ENCODE measurements at regions not wholly inside any gene's neighbourhood (a gene's known extent, or its start where the extent isn't known, plus 50 kb on each side); places are given as distances from the start of the nearest gene placed in this dataset.

DNA sequence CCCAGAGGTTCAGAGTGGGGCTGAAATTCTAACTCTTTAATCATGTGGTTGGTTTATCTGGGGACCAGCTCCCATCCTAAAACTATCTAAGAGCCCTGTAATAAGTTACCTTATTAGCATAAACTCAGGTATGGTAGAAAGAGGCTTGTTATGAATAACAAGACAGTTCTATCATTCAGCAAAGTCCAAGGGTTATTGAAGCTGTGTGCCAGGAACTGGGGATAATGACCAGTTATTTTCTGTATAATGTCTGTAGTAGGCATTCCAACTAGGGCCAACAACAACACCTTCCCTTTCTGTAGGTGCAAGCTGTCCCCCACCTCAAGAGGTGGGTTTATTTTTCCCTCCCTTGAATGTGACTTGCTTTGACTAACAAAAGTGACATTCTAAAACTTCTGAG is 170.1 kb downstream of the CD83 start:
- Histone ChIP-seq H3K27ac (ENCODE audit: low read depth, low read length) (no peak overlapping the region), H3K4me2 (ENCODE audit: low read length) (no peak overlapping the region), H3K4me3 (ENCODE audit: insufficient read depth, low read depth, low read length) (no peak overlapping the region), H3K9ac (ENCODE audit: low read length) (no peak overlapping the region), H3K9me3 (ENCODE audit: insufficient read depth, low read depth, low read length) (no peaks in the 10 kb centered on the region), H3K4me1 (ENCODE audit: insufficient read depth, low read length) (peaks cover 15% of the 10 kb centered on the region), H2AFZ (ENCODE audit: low read depth, low read length) (no peak overlapping the region), H3K27me3 (ENCODE audit: insufficient read depth, low read length) (no peaks in the 10 kb centered on the region), H4K20me1 (ENCODE audit: insufficient read depth, low read length) (no peaks in the 10 kb centered on the region), H3K79me2 (ENCODE audit: insufficient read depth, low read length) (no peaks in the 10 kb centered on the region), H3K36me3 (ENCODE audit: insufficient read depth, low read length) (no peaks in the 10 kb centered on the region)
- no peaks in the 10 kb centered on the region for H3K36me3 Mint-ChIP-seq (ENCODE audit: low read depth, unreplicated experiment)
- peaks cover 14% of the 10 kb centered on the region for H3K4me1 Mint-ChIP-seq (ENCODE audit: low read depth, unreplicated experiment)
- DNase-seq (ENCODE audit: low read depth), result no peak
- TF ChIP-seq, protein P1, sequence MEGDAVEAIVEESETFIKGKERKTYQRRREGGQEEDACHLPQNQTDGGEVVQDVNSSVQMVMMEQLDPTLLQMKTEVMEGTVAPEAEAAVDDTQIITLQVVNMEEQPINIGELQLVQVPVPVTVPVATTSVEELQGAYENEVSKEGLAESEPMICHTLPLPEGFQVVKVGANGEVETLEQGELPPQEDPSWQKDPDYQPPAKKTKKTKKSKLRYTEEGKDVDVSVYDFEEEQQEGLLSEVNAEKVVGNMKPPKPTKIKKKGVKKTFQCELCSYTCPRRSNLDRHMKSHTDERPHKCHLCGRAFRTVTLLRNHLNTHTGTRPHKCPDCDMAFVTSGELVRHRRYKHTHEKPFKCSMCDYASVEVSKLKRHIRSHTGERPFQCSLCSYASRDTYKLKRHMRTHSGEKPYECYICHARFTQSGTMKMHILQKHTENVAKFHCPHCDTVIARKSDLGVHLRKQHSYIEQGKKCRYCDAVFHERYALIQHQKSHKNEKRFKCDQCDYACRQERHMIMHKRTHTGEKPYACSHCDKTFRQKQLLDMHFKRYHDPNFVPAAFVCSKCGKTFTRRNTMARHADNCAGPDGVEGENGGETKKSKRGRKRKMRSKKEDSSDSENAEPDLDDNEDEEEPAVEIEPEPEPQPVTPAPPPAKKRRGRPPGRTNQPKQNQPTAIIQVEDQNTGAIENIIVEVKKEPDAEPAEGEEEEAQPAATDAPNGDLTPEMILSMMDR (IDR thresholded peaks at IDR 0.05; ENCODE audit: insufficient read depth, low read depth, low read length), result no peak
- no peak for TF ChIP-seq EZH2 (IDR thresholded peaks at IDR 0.05; ENCODE audit: insufficient read depth, low read length)
- no peaks in the 10 kb centered on the region for H3K9me3 Mint-ChIP-seq (ENCODE audit: unreplicated experiment)
- peaks cover 8% of the 10 kb centered on the region for H3K27me3 Mint-ChIP-seq (ENCODE audit: low read depth, unreplicated experiment)
- no peak overlapping the region for H3K27ac Mint-ChIP-seq (ENCODE audit: unreplicated experiment)
- no peak for FAIRE-seq
- H3K4me3 Mint-ChIP-seq (ENCODE audit: unreplicated experiment), result no peak overlapping the region

DNA sequence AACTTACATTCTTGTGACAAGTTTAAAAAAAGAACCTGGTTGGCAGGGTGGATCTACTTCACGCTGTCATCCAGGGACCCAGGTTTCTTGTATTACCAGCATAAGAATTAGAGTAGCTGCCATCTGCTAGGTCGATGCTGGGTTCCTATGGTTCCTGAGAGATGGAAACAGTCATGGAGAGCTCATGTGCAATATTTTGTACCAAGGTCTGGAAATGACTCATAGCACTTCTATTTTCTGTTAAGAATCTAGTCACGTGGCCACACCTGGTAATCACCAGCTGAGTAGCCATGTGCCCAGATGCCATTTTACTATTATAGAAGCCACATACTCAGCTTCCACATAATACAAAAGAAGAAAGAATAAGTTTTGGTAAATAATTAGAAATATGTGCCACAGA is 171.3 kb downstream of the CD83 start:
- Histone ChIP-seq H3K9ac (ENCODE audit: low read length) (no peak overlapping the region), H3K4me2 (ENCODE audit: low read length) (no peak overlapping the region), H3K27me3 (ENCODE audit: insufficient read depth, low read length) (no peaks in the 10 kb centered on the region), H3K9me3 (ENCODE audit: insufficient read depth, low read depth, low read length) (no peaks in the 10 kb centered on the region), H4K20me1 (ENCODE audit: insufficient read depth, low read length) (no peaks in the 10 kb centered on the region), H3K36me3 (ENCODE audit: insufficient read depth, low read length) (no peaks in the 10 kb centered on the region), H3K27ac (ENCODE audit: low read depth, low read length) (no peak overlapping the region), H3K79me2 (ENCODE audit: insufficient read depth, low read length) (no peaks in the 10 kb centered on the region), H2AFZ (ENCODE audit: low read depth, low read length) (no peak overlapping the region), H3K4me1 (ENCODE audit: insufficient read depth, low read length) (peaks cover 15% of the 10 kb centered on the region), H3K4me3 (ENCODE audit: insufficient read depth, low read depth, low read length) (no peak overlapping the region)
- H3K27ac Mint-ChIP-seq (ENCODE audit: unreplicated experiment), result no peak overlapping the region
- H3K9me3 Mint-ChIP-seq (ENCODE audit: unreplicated experiment), result no peaks in the 10 kb centered on the region
- H3K4me1 Mint-ChIP-seq (ENCODE audit: low read depth, unreplicated experiment), result peaks cover 14% of the 10 kb centered on the region
- FAIRE-seq (no peak), DNase-seq (ENCODE audit: low read depth) (no peak)
- no peaks in the 10 kb centered on the region for H3K36me3 Mint-ChIP-seq (ENCODE audit: low read depth, unreplicated experiment)
- H3K27me3 Mint-ChIP-seq (ENCODE audit: low read depth, unreplicated experiment), result peaks cover 5% of the 10 kb centered on the region
- TF ChIP-seq, protein P1 (IDR thresholded peaks at IDR 0.05; ENCODE audit: insufficient read depth, low read depth, low read length), result no peak
- TF ChIP-seq EZH2 (IDR thresholded peaks at IDR 0.05; ENCODE audit: insufficient read depth, low read length), result no peak
- H3K4me3 Mint-ChIP-seq (ENCODE audit: unreplicated experiment), result no peak overlapping the region

DNA sequence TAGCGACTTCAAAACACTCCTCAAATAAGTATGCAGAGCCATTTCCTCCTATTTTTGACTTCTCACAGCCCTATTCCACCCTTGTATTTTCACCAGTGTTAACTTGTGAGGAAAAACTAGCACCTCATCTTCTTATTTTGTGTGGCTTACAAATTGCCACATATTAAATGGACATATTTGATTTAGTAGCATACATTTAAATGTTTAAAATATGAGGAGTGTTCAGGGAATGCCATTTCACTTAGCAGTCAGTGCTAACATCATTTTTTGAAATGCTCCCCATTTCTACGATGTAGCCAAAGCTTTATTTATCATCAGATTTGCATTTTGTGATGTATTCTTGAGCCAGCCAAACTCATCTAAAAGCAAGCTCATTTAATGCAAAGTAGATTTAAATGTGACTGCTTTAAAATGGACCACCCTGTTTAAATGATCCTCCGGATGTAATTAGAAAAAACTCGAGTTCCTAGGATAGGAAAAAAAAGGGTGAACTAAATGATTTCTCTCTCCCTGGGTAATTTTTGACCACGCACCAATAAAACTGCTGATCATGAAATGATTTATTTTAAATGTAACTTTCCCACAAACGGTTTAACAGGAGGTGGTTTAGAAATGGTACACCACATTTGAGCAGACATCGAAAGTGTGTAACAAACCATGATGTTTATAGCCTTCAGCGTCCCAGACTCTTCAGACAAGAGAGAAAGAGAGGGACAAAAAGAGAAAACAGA is 172.6 kb downstream of the CD83 start:
- no peak overlapping the region for H2AFZ ChIP-seq (ENCODE audit: low read depth, low read length)
- H3K4me2 ChIP-seq (ENCODE audit: low read length), result no peak overlapping the region
- H3K4me1 ChIP-seq (ENCODE audit: insufficient read depth, low read length), result peaks cover 15% of the 10 kb centered on the region
- no peaks in the 10 kb centered on the region for H3K36me3 ChIP-seq (ENCODE audit: insufficient read depth, low read length)
- H3K9me3 Mint-ChIP-seq (ENCODE audit: unreplicated experiment), result no peaks in the 10 kb centered on the region
- H4K20me1 ChIP-seq (ENCODE audit: insufficient read depth, low read length), result no peaks in the 10 kb centered on the region
- no peak overlapping the region for H3K27ac ChIP-seq (ENCODE audit: low read depth, low read length)
- H3K27me3 ChIP-seq (ENCODE audit: insufficient read depth, low read length), result no peaks in the 10 kb centered on the region
- H3K9ac ChIP-seq (ENCODE audit: low read length), result no peak overlapping the region
- no peaks in the 10 kb centered on the region for H3K79me2 ChIP-seq (ENCODE audit: insufficient read depth, low read length)
- FAIRE-seq (no peak), DNase-seq (ENCODE audit: low read depth) (no peak)
- H3K27ac Mint-ChIP-seq (ENCODE audit: unreplicated experiment), result no peak overlapping the region
- H3K36me3 Mint-ChIP-seq (ENCODE audit: low read depth, unreplicated experiment), result no peaks in the 10 kb centered on the region
- no peak for TF ChIP-seq EZH2 (IDR thresholded peaks at IDR 0.05; ENCODE audit: insufficient read depth, low read length)
- TF ChIP-seq, protein P1 (IDR thresholded peaks at IDR 0.05; ENCODE audit: insufficient read depth, low read depth, low read length), result no peak
- peaks cover 11% of the 10 kb centered on the region for H3K4me1 Mint-ChIP-seq (ENCODE audit: low read depth, unreplicated experiment)
- no peaks in the 10 kb centered on the region for H3K9me3 ChIP-seq (ENCODE audit: insufficient read depth, low read depth, low read length)
- no peak overlapping the region for H3K4me3 Mint-ChIP-seq (ENCODE audit: unreplicated experiment)
- no peak overlapping the region for H3K4me3 ChIP-seq (ENCODE audit: insufficient read depth, low read depth, low read length)
- peaks cover 5% of the 10 kb centered on the region for H3K27me3 Mint-ChIP-seq (ENCODE audit: low read depth, unreplicated experiment)
